RWPE2 (cell line): ENCODE measurements at regions not wholly inside any gene's neighbourhood (a gene's known extent, or its start where the extent isn't known, plus 50 kb on each side); places are given as distances from the start of the nearest gene placed in this dataset.

Source experiments
- ATAC-seq: fragments of 200-7000 bp; cut with Tn5 transposase; 3 replicates; pipeline ENCODE4 v1.9.1; 2021; ENCODE audit warnings: low read depth
- DNase-seq: peaks from one replicate; pipeline ENCODE4 v3.0.0-alpha.2; 2020; ENCODE audit warnings: low spot score
- H3K27ac ChIP-seq: fragments of 450-650 bp; 2 replicates; pipeline ENCODE4 v1.5.1; 2017; ENCODE audit warnings: mild to moderate bottlenecking; ENCODE audit not compliant: poor library complexity, severe bottlenecking
- H3K27me3 ChIP-seq: fragments of 250-450 bp; sonication (Bioruptor Pico); 2 replicates; pipeline ENCODE4 v1.5.1; 2021; ENCODE audit warnings: mild to moderate bottlenecking, moderate library complexity; ENCODE audit not compliant: insufficient read depth, poor library complexity, severe bottlenecking
- H3K36me3 ChIP-seq: fragments of 250-450 bp; sonication (Bioruptor Pico); 2 replicates; pipeline ENCODE4 v1.5.1; 2020; ENCODE audit warnings: low read depth, mild to moderate bottlenecking, moderate library complexity
- H3K4me1 ChIP-seq: fragments of 250-450 bp; sonication (Bioruptor Pico); 2 replicates; pipeline ENCODE4 v1.5.1; 2021; ENCODE audit warnings: mild to moderate bottlenecking, moderate library complexity; ENCODE audit not compliant: insufficient read depth, poor library complexity, severe bottlenecking
- H3K4me3 ChIP-seq: fragments of 250-450 bp; sonication (Bioruptor Pico); 2 replicates; pipeline ENCODE4 v1.5.1; 2021; ENCODE audit warnings: mild to moderate bottlenecking, moderate library complexity; ENCODE audit not compliant: severe bottlenecking
- H3K9me3 ChIP-seq: fragments of 250-450 bp; sonication (Bioruptor Pico); 2 replicates; pipeline ENCODE4 v1.5.1; 2021; ENCODE audit warnings: mild to moderate bottlenecking, moderate library complexity; ENCODE audit not compliant: severe bottlenecking
- TF ChIP-seq, protein P1 (sequence below): fragments of 450-650 bp; IDR thresholded peaks from one replicate; pipeline ENCODE4 v1.5.1; 2017; ENCODE audit warnings: mild to moderate bottlenecking, moderate library complexity; ENCODE audit not compliant: poor library complexity, severe bottlenecking

DNA sequence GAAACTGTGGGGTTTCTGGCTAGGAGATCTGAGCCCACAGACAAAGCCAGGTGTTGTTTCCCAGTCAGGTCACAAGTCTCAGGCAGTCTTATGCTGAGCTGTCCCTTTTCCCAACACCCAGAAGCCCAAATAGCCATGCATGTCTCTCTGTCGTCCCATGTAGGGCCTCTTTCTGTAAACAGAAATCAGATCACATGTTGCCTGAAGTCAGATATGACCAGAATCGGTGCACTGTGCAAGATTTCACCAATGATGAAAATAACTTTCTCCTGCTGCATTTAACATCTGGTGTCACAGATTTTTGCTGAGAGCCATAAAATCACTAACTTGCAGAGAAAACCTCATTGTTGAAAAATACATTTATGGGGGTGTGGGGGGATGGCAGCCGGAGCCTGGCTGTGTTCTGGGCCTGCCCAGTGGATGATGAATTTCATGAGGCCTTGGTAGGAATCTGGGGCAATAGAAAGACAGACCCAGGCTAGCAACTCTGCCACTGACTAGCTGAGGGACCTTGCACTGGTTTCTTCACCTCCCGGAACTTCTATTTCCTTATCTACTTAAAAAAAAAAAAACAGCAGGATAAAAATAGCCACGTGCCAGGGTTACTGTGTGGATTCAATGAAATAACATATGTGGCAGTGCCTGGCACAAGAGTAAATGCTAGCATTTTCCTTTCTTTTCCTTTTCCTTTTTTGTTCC is 158.8 kb upstream of the NFIA start:
- Histone ChIP-seq H3K4me1 (no peaks in the 10 kb centered on the region), H3K27ac (no peak overlapping the region), H3K27me3 (no peaks in the 10 kb centered on the region), H3K36me3 (no peaks in the 10 kb centered on the region), H3K4me3 (no peak overlapping the region), H3K9me3 (no peaks in the 10 kb centered on the region)
- ATAC-seq: no peak
- TF ChIP-seq, protein P1, sequence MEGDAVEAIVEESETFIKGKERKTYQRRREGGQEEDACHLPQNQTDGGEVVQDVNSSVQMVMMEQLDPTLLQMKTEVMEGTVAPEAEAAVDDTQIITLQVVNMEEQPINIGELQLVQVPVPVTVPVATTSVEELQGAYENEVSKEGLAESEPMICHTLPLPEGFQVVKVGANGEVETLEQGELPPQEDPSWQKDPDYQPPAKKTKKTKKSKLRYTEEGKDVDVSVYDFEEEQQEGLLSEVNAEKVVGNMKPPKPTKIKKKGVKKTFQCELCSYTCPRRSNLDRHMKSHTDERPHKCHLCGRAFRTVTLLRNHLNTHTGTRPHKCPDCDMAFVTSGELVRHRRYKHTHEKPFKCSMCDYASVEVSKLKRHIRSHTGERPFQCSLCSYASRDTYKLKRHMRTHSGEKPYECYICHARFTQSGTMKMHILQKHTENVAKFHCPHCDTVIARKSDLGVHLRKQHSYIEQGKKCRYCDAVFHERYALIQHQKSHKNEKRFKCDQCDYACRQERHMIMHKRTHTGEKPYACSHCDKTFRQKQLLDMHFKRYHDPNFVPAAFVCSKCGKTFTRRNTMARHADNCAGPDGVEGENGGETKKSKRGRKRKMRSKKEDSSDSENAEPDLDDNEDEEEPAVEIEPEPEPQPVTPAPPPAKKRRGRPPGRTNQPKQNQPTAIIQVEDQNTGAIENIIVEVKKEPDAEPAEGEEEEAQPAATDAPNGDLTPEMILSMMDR: no peak
- no peak for DNase-seq

DNA sequence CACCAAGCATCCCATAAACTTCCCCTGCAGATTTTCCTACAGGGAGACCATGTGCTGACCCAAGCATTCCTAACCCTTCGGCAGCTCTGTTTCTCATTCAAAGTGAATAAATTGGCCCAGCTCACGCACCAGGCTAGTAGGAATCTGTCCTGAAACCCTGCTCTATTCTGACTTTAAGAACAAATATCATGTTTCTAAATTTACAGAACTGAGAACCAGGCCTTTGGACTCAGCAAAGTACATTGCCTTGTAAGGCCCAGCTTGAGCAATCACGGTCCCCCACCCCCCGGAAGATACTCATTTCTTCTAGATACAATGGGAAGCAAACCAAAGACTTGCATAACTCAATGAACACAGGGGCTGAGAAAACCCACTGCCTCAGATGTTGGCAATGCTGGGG is 160.1 kb upstream of the NFIA start:
- Histone ChIP-seq H3K27me3 (no peaks in the 10 kb centered on the region), H3K4me1 (no peaks in the 10 kb centered on the region), H3K27ac (no peak overlapping the region), H3K36me3 (no peaks in the 10 kb centered on the region), H3K9me3 (no peaks in the 10 kb centered on the region), H3K4me3 (no peak overlapping the region)
- DNase-seq (no peak), ATAC-seq (no peak)
- TF ChIP-seq, protein P1: no peak

- no peaks in the 10 kb centered on the region for H3K36me3 ChIP-seq
- no peak overlapping the region for H3K4me3 ChIP-seq
- ATAC-seq: no peak
- DNase-seq: no peak
- H3K27ac ChIP-seq: no peak overlapping the region
- no peaks in the 10 kb centered on the region for H3K4me1 ChIP-seq
- TF ChIP-seq, protein P1: no peak
- H3K9me3 ChIP-seq: no peaks in the 10 kb centered on the region
- no peaks in the 10 kb centered on the region for H3K27me3 ChIP-seq
Measured at GRCh38 chr1:60921175-60921574, 161.2 kb upstream of the NFIA start.

DNA sequence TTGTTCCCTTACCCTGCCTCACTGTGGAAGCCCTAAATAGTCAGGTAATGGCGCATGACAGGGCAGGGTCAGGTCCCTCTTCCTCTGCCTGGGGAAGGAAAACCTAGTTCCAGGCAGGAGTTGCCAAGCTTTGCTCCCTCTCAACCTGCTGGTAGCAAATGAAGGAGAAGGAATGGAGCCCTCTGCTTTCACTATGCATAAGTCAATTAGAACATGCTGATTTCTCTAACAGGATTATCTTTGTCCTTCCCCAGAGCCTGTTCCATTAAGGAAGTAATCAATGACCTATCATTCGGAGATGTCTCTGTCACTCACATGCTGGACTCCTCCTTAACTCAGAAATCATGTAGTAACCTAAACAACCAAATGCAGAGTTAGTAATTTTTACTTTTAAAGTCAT is 161.8 kb upstream of the NFIA start:
- Histone ChIP-seq H3K27ac (no peak overlapping the region), H3K9me3 (no peaks in the 10 kb centered on the region), H3K4me3 (no peak overlapping the region), H3K4me1 (no peaks in the 10 kb centered on the region), H3K27me3 (no peaks in the 10 kb centered on the region), H3K36me3 (no peaks in the 10 kb centered on the region)
- DNase-seq: no peak
- ATAC-seq: no peak
- TF ChIP-seq, protein P1: no peak

- no peaks in the 10 kb centered on the region for H3K36me3 ChIP-seq
- no peaks in the 10 kb centered on the region for H3K4me1 ChIP-seq
- H3K27me3 ChIP-seq: no peaks in the 10 kb centered on the region
- DNase-seq (no peak), ATAC-seq (no peak)
- TF ChIP-seq, protein P1: no peak
- H3K27ac ChIP-seq: no peak overlapping the region
- H3K4me3 ChIP-seq: no peak overlapping the region
- H3K9me3 ChIP-seq: no peaks in the 10 kb centered on the region
Measured at GRCh38 chr1:60918867-60919266, 163.5 kb upstream of the NFIA start.
